Transverse colon (tissue), 4 donors: ENCODE measurements at regions not wholly inside any gene's neighbourhood (a gene's known extent, or its start where the extent isn't known, plus 50 kb on each side); places are given as distances from the start of the nearest gene placed in this dataset.

Experiments used
- DNase-seq: peaks from one replicate; pipeline ENCODE4 v3.0.0-alpha.2; 2019
- H3K27ac ChIP-seq, 4 donors: fragments of 200-600 bp; sonication (generic); 2 replicates each; pipeline ENCODE4 v1.5.1; 2016 to 2018; ENCODE audit warnings: inconsistent platforms in 4 of 4
- H3K27me3 ChIP-seq: fragments of 200-600 bp; sonication (generic); 2 replicates; pipeline ENCODE4 v1.5.1; 2017; ENCODE audit warnings: inconsistent platforms
- H3K36me3 ChIP-seq, 4 donors: fragments of 200-600 bp; sonication (generic); 2 replicates each; pipeline ENCODE4 v1.5.1; 2017 to 2019; ENCODE audit warnings: inconsistent platforms in 4 of 4
- H3K4me1 ChIP-seq, 4 donors: fragments of 200-600 bp; sonication (generic); 2 replicates each; pipeline ENCODE4 v1.5.1; 2017 to 2020; ENCODE audit warnings: inconsistent platforms in 4 of 4
- H3K4me3 ChIP-seq, 4 donors: fragments of 200-600 bp; sonication (generic); 1 replicate in 1 of 4; 2 replicates in 3 of 4; pipeline versions ENCODE4 v1.5.1 to v1.6.1; 2017 to 2019; ENCODE audit warnings: inconsistent platforms in 4 of 4
- H3K9me3 ChIP-seq, 2 donors: fragments of 200-600 bp; sonication (generic); 2 replicates each; pipeline ENCODE4 v1.5.1; 2017 to 2019; ENCODE audit warnings: inconsistent platforms in 2 of 2
- CTCF ChIP-seq, 5 experiments: fragments of 200-600 bp in 3 of 5; fragments of 450-650 bp in 2 of 5; sonication (generic) in 3 of 5; IDR thresholded peaks; 1 replicate in 2 of 5; 2 replicates in 3 of 5; pipeline ENCODE4 v1.5.1; 2016 to 2017; ENCODE audit warnings: antibody characterized with exemption in 5 of 5, inconsistent platforms in 3 of 5, mild to moderate bottlenecking in 2 of 5, moderate library complexity in 1 of 5
- EP300 ChIP-seq: sonication (generic); formaldehyde crosslinking; IDR thresholded peaks from one replicate; pipeline ENCODE4 v1.6.1; 2017; ENCODE audit warnings: antibody characterized with exemption, low read depth
- POLR2A ChIP-seq: fragments of 450-650 bp; IDR thresholded peaks from one replicate; pipeline ENCODE4 v1.6.1; 2016; ENCODE audit warnings: antibody characterized with exemption, mild to moderate bottlenecking, moderate library complexity
- POLR2AphosphoS5 ChIP-seq, 3 donors: sonication (generic); formaldehyde crosslinking; IDR thresholded peaks; one replicate each; pipeline ENCODE4 v1.6.1; 2016; ENCODE audit warnings: antibody characterized with exemption in 3 of 3
- WGBS, 2 donors: methylation state at CpG; one replicate each; pipeline ENCODE4 v1.1.5; 2018; ENCODE audit warnings: low coverage in 1 of 2; 5-methylcytosine and 5-hydroxymethylcytosine counted together
- in situ Hi-C, 4 donors: fragments of 200-750 bp; cut with MboI; loops; one replicate each; pipeline versions ENCODE4 v1.15.0 to v1.15.1; 2017; ENCODE audit warnings: low sequenced_read_pairs in 3 of 4, low pct_ligation_motif_present in 1 of 4, low pct_unique_long_range_greater_than_20kb in 1 of 4
- intact Hi-C: fragments of 100-400 bp; cut with DNase I; formaldehyde crosslinking; loops from one replicate; pipeline ENCODE4 v1.15.1; 2023; ENCODE audit warnings: low total_unique reads

- Histone ChIP-seq H3K9me3 (peaks cover 9 to 11% of the 10 kb centered on the region in 2 donors), H3K4me1 (no peaks in the 10 kb centered on the region), H3K27me3 (no peaks in the 10 kb centered on the region), H3K4me3 (no peak overlapping the region), H3K27ac (no peak overlapping the region), H3K36me3 (no peaks in the 10 kb centered on the region)
- 91 to 93% methylated on average over 4 of the region's 4 CpGs for WGBS, 2 donors
- DNase-seq, result no peak
- in situ Hi-C loops, result no loop called here
- TF ChIP-seq EP300, result no peak
- intact Hi-C loops, result no loop called here
These were observed 472.9 kb upstream of the GRID2 start for GRCh38 chr4:91830681-91831395.

GRCh38 chr4:91837608-91838029 is 466.1 kb upstream of the GRID2 start:
- no peak for TF ChIP-seq POLR2AphosphoS5 (IDR thresholded peaks at IDR 0.05)
- WGBS, 2 donors, result 67 to 86% methylated on average over 1 of the region's 1 CpG
- Histone ChIP-seq H3K27ac (no peak overlapping the region), H3K36me3 (no peaks in the 10 kb centered on the region), H3K4me1 (no peaks in the 10 kb centered on the region), H3K4me3 (no peak overlapping the region), H3K27me3 (no peaks in the 10 kb centered on the region), H3K9me3 (peaks cover 6 to 9% of the 10 kb centered on the region in 2 donors)
- intact Hi-C loops, result no loop called here
- in situ Hi-C loops, result no loop called here
- no peak for DNase-seq

- no peak overlapping the region for H3K4me3 ChIP-seq
- H3K27ac ChIP-seq, result no peak overlapping the region
- intact Hi-C loops (no loop called here), in situ Hi-C loops (no loop called here)
- no peak for TF ChIP-seq POLR2A
- TF ChIP-seq EP300, result no peak
- no peak for TF ChIP-seq CTCF (IDR thresholded peaks at IDR 0.05)
- TF ChIP-seq POLR2AphosphoS5 (IDR thresholded peaks at IDR 0.05), result no peak
- H3K36me3 ChIP-seq, result no peaks in the 10 kb centered on the region
- DNase-seq, result no peak
- no peaks in the 10 kb centered on the region for H3K27me3 ChIP-seq
- peaks cover 5 to 6% of the 10 kb centered on the region in 2 donors for H3K9me3 ChIP-seq
- WGBS, 2 donors, result 52 to 73% methylated on average over 2 of the region's 2 CpGs
- no peaks in the 10 kb centered on the region for H3K4me1 ChIP-seq
These were observed 465.4 kb upstream of the GRID2 start for GRCh38 chr4:91838181-91838861.

GRCh38 chr4:91840359-91840758 is 463.4 kb upstream of the GRID2 start:
- intact Hi-C loops (no loop called here), in situ Hi-C loops (no loop called here)
- Histone ChIP-seq H3K9me3 (no peaks in the 10 kb centered on the region), H3K36me3 (no peaks in the 10 kb centered on the region), H3K4me3 (no peak overlapping the region), H3K27ac (no peak overlapping the region), H3K4me1 (no peaks in the 10 kb centered on the region), H3K27me3 (no peaks in the 10 kb centered on the region)
- no peak for DNase-seq
- TF ChIP-seq POLR2A, result no peak
- 37 to 41% methylated on average over 2 of the region's 2 CpGs for WGBS, 2 donors

- TF ChIP-seq EP300 (no peak), POLR2AphosphoS5 (IDR thresholded peaks at IDR 0.05) (no peak), POLR2A (no peak), CTCF (IDR thresholded peaks at IDR 0.05) (no peak)
- Histone ChIP-seq H3K9me3 (no peaks in the 10 kb centered on the region), H3K4me1 (no peaks in the 10 kb centered on the region), H3K36me3 (no peaks in the 10 kb centered on the region), H3K4me3 (no peak overlapping the region), H3K27ac (no peak overlapping the region), H3K27me3 (no peaks in the 10 kb centered on the region)
- WGBS, 2 donors, result 80 to 87% methylated on average over 1 of the region's 1 CpG
- intact Hi-C loops, result no loop called here
- in situ Hi-C loops, result no loop called here
- DNase-seq, result no peak
These were observed 457.5 kb upstream of the GRID2 start for GRCh38 chr4:91846233-91846632.
